ENCODE measurements at regions not wholly inside any gene's neighbourhood (a gene's known extent, or its start where the extent isn't known, plus 50 kb on each side); places are given as distances from the start of the nearest gene placed in this dataset.

GRCh38 chr5:109485030-109485429, 75.3 kb upstream of the PJA2 start:
- no peaks in the 10 kb centered on the region for H3K27me3 ChIP-seq (ENCODE audit: low read length)
- H3K9ac ChIP-seq (ENCODE audit: low read length) = no peak overlapping the region
- H3K79me2 ChIP-seq (ENCODE audit: low read length) = no peaks in the 10 kb centered on the region
- no peak overlapping the region for H3K27ac ChIP-seq (ENCODE audit: low read length)
- no peak overlapping the region for H3K4me2 ChIP-seq (ENCODE audit: low read length)
- no peaks in the 10 kb centered on the region for H3F3A ChIP-seq (ENCODE audit: low read length, unreplicated experiment)
- no peaks in the 10 kb centered on the region for H4K20me1 ChIP-seq (ENCODE audit: low read length)
- no peak for ATAC-seq
- no peaks in the 10 kb centered on the region for H3K4me1 ChIP-seq (ENCODE audit: insufficient read depth, low read length)
- ChIA-PET POLR2A (ENCODE audit: unreplicated experiment) (no interaction called here), CTCF (no interaction called here)
- TF ChIP-seq EZH2phosphoT487 (IDR thresholded peaks at IDR 0.05; ENCODE audit: borderline replicate concordance, low read length) (no peak), EZH2 (IDR thresholded peaks at IDR 0.05; ENCODE audit: low read length, unreplicated experiment) (no peak), CTCF (conservative IDR thresholded peaks at IDR 0.05; ENCODE audit: low read depth, low read length) (no peak)
- no peaks in the 10 kb centered on the region for H3K9me2 ChIP-seq (replicated peaks; ENCODE audit: low read length)
- no peak for DNase-seq
- no peak overlapping the region for H3K4me3 ChIP-seq (ENCODE audit: low read length)
- H3K9me3 ChIP-seq (ENCODE audit: low read length) = no peaks in the 10 kb centered on the region
- BruUV-seq (replicated peaks) = no TSS peak
- no peak overlapping the region for H2AFZ ChIP-seq (ENCODE audit: low read length)
- intact Hi-C loops (cut with micrococcal nuclease) = no loop called here
- H3K36me3 ChIP-seq (ENCODE audit: low read depth, low read length) = no peaks in the 10 kb centered on the region

GRCh38 chr5:109484597-109484996, 74.8 kb upstream of the PJA2 start:
- H3K27me3 ChIP-seq (ENCODE audit: low read length) = no peaks in the 10 kb centered on the region
- H3K9ac ChIP-seq (ENCODE audit: low read length) = no peak overlapping the region
- H3K36me3 ChIP-seq (ENCODE audit: low read depth, low read length) = no peaks in the 10 kb centered on the region
- ChIA-PET POLR2A (ENCODE audit: unreplicated experiment) (no interaction called here), CTCF (no interaction called here)
- H3K4me2 ChIP-seq (ENCODE audit: low read length) = no peak overlapping the region
- H3K79me2 ChIP-seq (ENCODE audit: low read length) = no peaks in the 10 kb centered on the region
- H3K4me1 ChIP-seq (ENCODE audit: insufficient read depth, low read length) = no peaks in the 10 kb centered on the region
- H3K9me2 ChIP-seq (replicated peaks; ENCODE audit: low read length) = no peaks in the 10 kb centered on the region
- no peaks in the 10 kb centered on the region for H3K9me3 ChIP-seq (ENCODE audit: low read length)
- no TSS peak for BruUV-seq (replicated peaks)
- H4K20me1 ChIP-seq (ENCODE audit: low read length) = no peaks in the 10 kb centered on the region
- no peak for DNase-seq
- intact Hi-C loops (cut with micrococcal nuclease) = no loop called here
- H3K4me3 ChIP-seq (ENCODE audit: low read length) = no peak overlapping the region
- TF ChIP-seq EZH2phosphoT487 (IDR thresholded peaks at IDR 0.05; ENCODE audit: borderline replicate concordance, low read length) (no peak), EZH2 (IDR thresholded peaks at IDR 0.05; ENCODE audit: low read length, unreplicated experiment) (no peak), CTCF (conservative IDR thresholded peaks at IDR 0.05; ENCODE audit: low read depth, low read length) (no peak)
- H3F3A ChIP-seq (ENCODE audit: low read length, unreplicated experiment) = no peaks in the 10 kb centered on the region
- H3K27ac ChIP-seq (ENCODE audit: low read length) = no peak overlapping the region
- no peak for ATAC-seq
- H2AFZ ChIP-seq (ENCODE audit: low read length) = no peak overlapping the region

GRCh38 chr5:109483395-109483971, 73.7 kb upstream of the PJA2 start:
- ATAC-seq = no peak
- no peaks in the 10 kb centered on the region for H3K9me3 ChIP-seq (ENCODE audit: low read length)
- no peak overlapping the region for H3K27ac ChIP-seq (ENCODE audit: low read length)
- no peaks in the 10 kb centered on the region for H3K79me2 ChIP-seq (ENCODE audit: low read length)
- H3K4me1 ChIP-seq (ENCODE audit: insufficient read depth, low read length) = no peaks in the 10 kb centered on the region
- H3F3A ChIP-seq (ENCODE audit: low read length, unreplicated experiment) = no peaks in the 10 kb centered on the region
- no peak for TF ChIP-seq EZH2 (IDR thresholded peaks at IDR 0.05; ENCODE audit: low read length, unreplicated experiment)
- no peak for TF ChIP-seq CTCF (conservative IDR thresholded peaks at IDR 0.05; ENCODE audit: low read depth, low read length)
- TF ChIP-seq EZH2phosphoT487 (IDR thresholded peaks at IDR 0.05; ENCODE audit: borderline replicate concordance, low read length) = no peak
- DNase-seq = no peak
- intact Hi-C loops (cut with micrococcal nuclease) = no loop called here
- no peaks in the 10 kb centered on the region for H3K9me2 ChIP-seq (replicated peaks; ENCODE audit: low read length)
- no peak overlapping the region for H3K4me3 ChIP-seq (ENCODE audit: low read length)
- ChIA-PET CTCF (no interaction called here), POLR2A (ENCODE audit: unreplicated experiment) (no interaction called here)
- no peaks in the 10 kb centered on the region for H3K27me3 ChIP-seq (ENCODE audit: low read length)
- no peak overlapping the region for H3K9ac ChIP-seq (ENCODE audit: low read length)
- H2AFZ ChIP-seq (ENCODE audit: low read length) = no peak overlapping the region
- BruUV-seq (replicated peaks) = no TSS peak
- H3K4me2 ChIP-seq (ENCODE audit: low read length) = no peak overlapping the region
- no peaks in the 10 kb centered on the region for H3K36me3 ChIP-seq (ENCODE audit: low read depth, low read length)
- no peaks in the 10 kb centered on the region for H4K20me1 ChIP-seq (ENCODE audit: low read length)

Data from PC-3 (cell line).